Muscle layer of colon (tissue), 2 donors: ENCODE measurements at regions not wholly inside any gene's neighbourhood (a gene's known extent, or its start where the extent isn't known, plus 50 kb on each side); places are given as distances from the start of the nearest gene placed in this dataset.
"Not testable (repeated sequence)": the region's sequence is repeated elsewhere in the genome, so short reads cannot be mapped to it uniquely, and the experiment has no call there.

ENCODE experiments used
- H3K27ac ChIP-seq: one replicate; pipeline ENCODE4 v1.7.0; 2013; ENCODE audit warnings: low read depth, mild to moderate bottlenecking, low read length, moderate library complexity
- H3K27me3 ChIP-seq, 2 donors: one replicate each; pipeline ENCODE4 v1.7.0; 2013; ENCODE audit warnings: low read length in 2 of 2, mild to moderate bottlenecking in 2 of 2; ENCODE audit not compliant: insufficient read depth in 2 of 2, control insufficient read depth in 1 of 2
- H3K36me3 ChIP-seq: one replicate; pipeline ENCODE4 v1.7.0; 2013; ENCODE audit warnings: mild to moderate bottlenecking, low read length; ENCODE audit not compliant: insufficient read depth
- H3K4me1 ChIP-seq: one replicate; pipeline ENCODE4 v1.7.0; 2013; ENCODE audit warnings: mild to moderate bottlenecking, low read length; ENCODE audit not compliant: insufficient read depth
- H3K4me3 ChIP-seq, 2 donors: one replicate each; pipeline ENCODE4 v1.7.0; 2013; ENCODE audit warnings: low read length in 2 of 2, low read depth in 1 of 2, mild to moderate bottlenecking in 1 of 2, moderate library complexity in 1 of 2
- H3K9ac ChIP-seq: one replicate; pipeline ENCODE4 v1.7.0; 2013; ENCODE audit warnings: low read length
- H3K9me3 ChIP-seq: one replicate; pipeline ENCODE4 v1.7.0; 2013; ENCODE audit warnings: mild to moderate bottlenecking, low read length
- donor health status: abdominal sarcoma.
- donor health status: Adenocarcinoma of cecum.

DNA sequence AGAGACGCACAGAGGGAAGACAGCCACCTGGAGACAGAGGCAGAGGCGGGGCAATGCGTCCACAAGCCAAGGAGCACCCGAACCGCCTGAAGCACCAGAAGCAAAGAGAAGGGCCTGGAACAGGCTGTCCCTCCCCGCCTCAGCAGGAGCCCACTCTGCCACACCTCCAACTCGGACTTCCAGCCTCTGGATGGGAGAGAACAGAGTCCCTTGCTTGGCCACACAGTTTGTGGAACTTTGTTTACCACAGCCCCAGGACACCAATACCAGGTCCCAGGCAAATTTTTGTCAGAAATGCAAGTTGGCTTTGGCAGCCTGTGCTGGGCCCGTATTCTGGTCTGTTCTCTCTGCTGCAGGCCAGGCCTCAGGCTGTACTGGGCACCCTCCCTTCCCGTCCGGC lies 87.5 kb upstream of the RPS6KA2 start:
- no peak overlapping the region for H3K9ac ChIP-seq
- no peak overlapping the region for H3K27ac ChIP-seq
- no peak overlapping the region for H3K4me3 ChIP-seq

GRCh38 chr6:166714187-166714510 lies 87.1 kb upstream of the RPS6KA2 start:
- H3K9ac ChIP-seq, result no peak overlapping the region
- no peak overlapping the region for H3K4me3 ChIP-seq
- no peaks in the 10 kb centered on the region for H3K36me3 ChIP-seq
- no peaks in the 10 kb centered on the region for H3K27me3 ChIP-seq
- no peaks in the 10 kb centered on the region for H3K9me3 ChIP-seq
- H3K27ac ChIP-seq, result no peak overlapping the region
- no peaks in the 10 kb centered on the region for H3K4me1 ChIP-seq

More for the DNA sequence above, 87.5 kb upstream of the RPS6KA2 start:
- no peaks in the 10 kb centered on the region for H3K36me3 ChIP-seq
- no peaks in the 10 kb centered on the region for H3K27me3 ChIP-seq
- H3K4me1 ChIP-seq, result no peaks in the 10 kb centered on the region
- no peaks in the 10 kb centered on the region for H3K9me3 ChIP-seq

DNA sequence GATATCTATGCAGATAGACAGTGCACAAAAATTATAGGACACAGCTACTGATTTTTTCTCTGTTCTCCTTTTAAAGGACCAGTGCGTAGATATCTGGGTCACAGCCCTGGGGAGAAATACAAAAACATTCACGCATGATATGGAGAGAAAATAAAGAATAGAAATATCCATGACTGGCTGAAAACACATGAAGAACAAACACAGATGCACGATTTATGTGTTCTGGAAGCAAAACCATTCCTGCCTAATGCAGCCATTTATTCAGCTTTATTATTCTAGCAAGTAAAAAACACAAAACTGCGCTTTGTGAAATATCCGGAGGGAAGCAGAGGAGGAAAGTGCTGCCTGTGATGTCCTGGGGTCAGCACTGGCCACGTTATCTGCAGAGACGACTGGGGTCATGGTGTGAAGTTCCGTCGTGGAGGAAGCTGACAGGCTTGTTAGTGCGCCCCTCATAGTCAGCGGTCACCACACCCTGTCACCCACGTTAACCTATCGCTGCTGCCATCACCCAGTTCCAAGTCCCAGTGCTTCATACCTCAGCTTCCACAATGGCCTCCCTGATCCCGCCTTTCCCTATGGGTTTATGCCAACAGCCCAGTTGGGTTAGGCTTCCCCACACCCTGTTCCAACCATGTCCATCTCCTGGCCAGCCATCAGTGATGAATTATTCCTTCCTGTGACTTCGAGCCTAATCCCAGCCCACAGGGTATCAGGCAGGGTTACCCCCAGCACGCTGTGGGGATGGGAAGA lies 86.6 kb upstream of the RPS6KA2 start:
- Histone ChIP-seq H3K9ac (no peak overlapping the region), H3K4me1 (no peaks in the 10 kb centered on the region), H3K27ac (no peak overlapping the region), H3K36me3 (no peaks in the 10 kb centered on the region), H3K9me3 (no peaks in the 10 kb centered on the region), H3K4me3 (no peak overlapping the region), H3K27me3 (no peaks in the 10 kb centered on the region)

- H3K9me3 ChIP-seq, result no peaks in the 10 kb centered on the region
- H3K27ac ChIP-seq, result no peak overlapping the region
- H3K9ac ChIP-seq, result no peak overlapping the region
- H3K4me3 ChIP-seq, result no peak overlapping the region
- H3K4me1 ChIP-seq, result no peaks in the 10 kb centered on the region
- no peaks in the 10 kb centered on the region for H3K36me3 ChIP-seq
- H3K27me3 ChIP-seq, result no peaks in the 10 kb centered on the region
These were observed 85.5 kb upstream of the RPS6KA2 start for GRCh38 chr6:166712286-166713228.

- no peaks in the 10 kb centered on the region for H3K4me1 ChIP-seq
- H3K4me3 ChIP-seq, result no peak overlapping the region
- no peaks in the 10 kb centered on the region for H3K36me3 ChIP-seq
- no peaks in the 10 kb centered on the region for H3K27me3 ChIP-seq
- no peak overlapping the region for H3K27ac ChIP-seq
- H3K9ac ChIP-seq, result no peak overlapping the region
- no peaks in the 10 kb centered on the region for H3K9me3 ChIP-seq
These were observed 83.0 kb upstream of the RPS6KA2 start for GRCh38 chr6:166710084-166710483.

GRCh38 chr6:166708460-166708859 lies 81.4 kb upstream of the RPS6KA2 start:
- Histone ChIP-seq H3K27ac (no peak overlapping the region), H3K36me3 (no peaks in the 10 kb centered on the region)

GRCh38 chr6:166707045-166707444 lies 80.0 kb upstream of the RPS6KA2 start:
- Histone ChIP-seq H3K4me3 (no peak overlapping the region), H3K9me3 (no peaks in the 10 kb centered on the region)

More at GRCh38 chr6:166708460-166708859, 81.4 kb upstream of the RPS6KA2 start:
- H3K4me3 ChIP-seq, result no peak overlapping the region
- no peaks in the 10 kb centered on the region for H3K27me3 ChIP-seq
- no peak overlapping the region for H3K9ac ChIP-seq
- H3K9me3 ChIP-seq, result no peaks in the 10 kb centered on the region
- no peaks in the 10 kb centered on the region for H3K4me1 ChIP-seq

DNA sequence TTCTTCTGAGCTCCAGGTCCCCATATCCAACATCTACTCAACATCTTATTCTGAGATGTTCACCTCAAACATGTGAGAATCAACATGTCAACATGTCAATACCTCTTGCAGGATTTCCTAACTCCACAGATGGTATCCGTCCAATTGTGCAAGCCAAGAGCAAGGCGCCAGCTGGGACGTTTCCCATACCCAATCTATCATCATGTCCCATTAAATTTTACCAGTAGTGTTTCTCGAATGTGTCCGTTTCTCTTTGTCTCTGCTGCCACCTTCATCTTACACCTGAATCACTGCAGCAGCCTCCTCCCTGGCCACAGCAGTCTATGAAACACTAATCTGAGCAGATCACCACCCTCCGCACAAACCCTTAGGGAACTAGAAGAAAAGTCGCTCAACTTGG lies 78.0 kb upstream of the RPS6KA2 start:
- Histone ChIP-seq H3K4me1 (no peaks in the 10 kb centered on the region), H3K27me3 (no peaks in the 10 kb centered on the region), H3K36me3 (no peaks in the 10 kb centered on the region), H3K4me3 (no peak overlapping the region), H3K9me3 (no peaks in the 10 kb centered on the region), H3K27ac (no peak overlapping the region), H3K9ac (no peak overlapping the region)

More at GRCh38 chr6:166707045-166707444, 80.0 kb upstream of the RPS6KA2 start:
- no peak overlapping the region for H3K9ac ChIP-seq
- H3K27ac ChIP-seq, result no peak overlapping the region
- no peaks in the 10 kb centered on the region for H3K4me1 ChIP-seq
- H3K27me3 ChIP-seq, result no peaks in the 10 kb centered on the region
- no peaks in the 10 kb centered on the region for H3K36me3 ChIP-seq

GRCh38 chr6:166704171-166704570 lies 77.1 kb upstream of the RPS6KA2 start:
- Histone ChIP-seq H3K4me1 (no peaks in the 10 kb centered on the region), H3K9me3 (no peaks in the 10 kb centered on the region), H3K27ac (no peak overlapping the region), H3K27me3 (no peaks in the 10 kb centered on the region), H3K9ac (no peak overlapping the region), H3K4me3 (no peak overlapping the region), H3K36me3 (no peaks in the 10 kb centered on the region)

DNA sequence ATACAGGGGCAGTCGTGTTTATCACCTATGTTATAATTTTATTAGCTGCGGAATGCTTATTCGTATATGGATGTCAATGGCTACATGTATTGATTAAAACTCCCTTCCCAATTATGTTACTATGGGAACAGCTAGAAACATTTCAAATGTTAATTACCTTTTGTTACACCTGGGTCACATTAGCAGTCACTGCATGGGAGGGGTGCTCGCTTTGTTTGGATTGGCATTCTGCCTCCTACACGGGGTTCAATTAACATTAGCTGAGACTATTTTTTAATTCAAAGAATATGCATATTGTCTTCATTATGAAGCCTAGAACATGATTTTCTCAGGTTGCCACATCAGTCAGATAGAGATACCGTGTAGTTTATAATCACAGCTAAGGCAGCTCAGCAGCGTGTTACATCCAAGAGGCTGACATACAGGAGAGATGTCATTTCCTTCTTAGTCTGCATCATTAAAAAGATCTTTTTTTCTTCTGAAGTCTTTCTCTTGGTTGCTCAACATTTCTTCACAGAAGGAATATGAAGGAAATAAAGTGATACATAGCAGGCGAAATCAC lies 76.2 kb upstream of the RPS6KA2 start:
- Histone ChIP-seq H3K9ac (no peak overlapping the region), H3K27ac (no peak overlapping the region), H3K9me3 (no peaks in the 10 kb centered on the region), H3K4me3 (no peak overlapping the region), H3K27me3 (no peaks in the 10 kb centered on the region), H3K36me3 (no peaks in the 10 kb centered on the region), H3K4me1 (no peaks in the 10 kb centered on the region)

DNA sequence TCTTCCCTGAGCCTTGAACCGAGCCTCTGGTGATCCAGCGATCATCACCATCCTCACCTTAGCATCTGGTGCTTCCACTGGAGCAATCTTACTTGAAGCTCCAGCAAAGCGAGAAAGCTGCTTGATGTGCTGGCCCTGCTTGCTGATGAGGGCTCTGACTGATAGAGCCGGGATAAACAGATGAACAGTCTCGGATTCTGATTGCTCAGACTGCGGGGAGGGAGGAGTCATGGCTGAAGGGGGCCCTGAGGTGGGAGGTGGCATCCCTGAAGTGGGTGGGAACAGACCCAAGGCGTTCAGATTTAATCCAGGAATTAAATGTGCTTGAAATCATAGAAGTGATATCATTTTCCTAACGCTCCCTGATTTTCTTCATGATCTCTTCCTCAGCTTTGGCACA lies 74.4 kb upstream of the RPS6KA2 start:
- H3K27me3 ChIP-seq, H3K9me3 ChIP-seq, H3K27ac ChIP-seq, H3K36me3 ChIP-seq, H3K9ac ChIP-seq, H3K4me3 ChIP-seq, H3K4me1 ChIP-seq: not testable (repeated sequence)
